ENCODE measurements at regions not wholly inside any gene's neighbourhood (a gene's known extent, or its start where the extent isn't known, plus 50 kb on each side); places are given as distances from the start of the nearest gene placed in this dataset.

- no peak overlapping the region for H3K4me3 ChIP-seq
- no peak for FAIRE-seq
- H3K4me1 ChIP-seq: no peaks in the 10 kb centered on the region
- intact Hi-C loops (cut with DNase I): no loop called here
- H3K27me3 ChIP-seq: no peaks in the 10 kb centered on the region
- no peak for ATAC-seq
- no peaks in the 10 kb centered on the region for H3K36me3 ChIP-seq
- no peaks in the 10 kb centered on the region for H3K9me3 ChIP-seq
- no peak for DNase-seq
- WGBS, 2 donors: 50% methylated on average over 3 of the region's 3 CpGs
- no peak overlapping the region for H3K27ac ChIP-seq
- TF ChIP-seq, protein P1, sequence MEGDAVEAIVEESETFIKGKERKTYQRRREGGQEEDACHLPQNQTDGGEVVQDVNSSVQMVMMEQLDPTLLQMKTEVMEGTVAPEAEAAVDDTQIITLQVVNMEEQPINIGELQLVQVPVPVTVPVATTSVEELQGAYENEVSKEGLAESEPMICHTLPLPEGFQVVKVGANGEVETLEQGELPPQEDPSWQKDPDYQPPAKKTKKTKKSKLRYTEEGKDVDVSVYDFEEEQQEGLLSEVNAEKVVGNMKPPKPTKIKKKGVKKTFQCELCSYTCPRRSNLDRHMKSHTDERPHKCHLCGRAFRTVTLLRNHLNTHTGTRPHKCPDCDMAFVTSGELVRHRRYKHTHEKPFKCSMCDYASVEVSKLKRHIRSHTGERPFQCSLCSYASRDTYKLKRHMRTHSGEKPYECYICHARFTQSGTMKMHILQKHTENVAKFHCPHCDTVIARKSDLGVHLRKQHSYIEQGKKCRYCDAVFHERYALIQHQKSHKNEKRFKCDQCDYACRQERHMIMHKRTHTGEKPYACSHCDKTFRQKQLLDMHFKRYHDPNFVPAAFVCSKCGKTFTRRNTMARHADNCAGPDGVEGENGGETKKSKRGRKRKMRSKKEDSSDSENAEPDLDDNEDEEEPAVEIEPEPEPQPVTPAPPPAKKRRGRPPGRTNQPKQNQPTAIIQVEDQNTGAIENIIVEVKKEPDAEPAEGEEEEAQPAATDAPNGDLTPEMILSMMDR (IDR thresholded peaks at IDR 0.05): no peak
These were observed 1152.0 kb downstream of the SORCS3 start for GRCh38 chr10:105793071-105793470.

GRCh38 chr10:105785721-105786120, 1144.6 kb downstream of the SORCS3 start:
- H3K9me3 ChIP-seq: no peaks in the 10 kb centered on the region
- H3K4me3 ChIP-seq: no peak overlapping the region
- H3K4me1 ChIP-seq: no peaks in the 10 kb centered on the region
- DNase-seq (no peak), FAIRE-seq (no peak), ATAC-seq (no peak)
- intact Hi-C loops (cut with DNase I): no loop called here
- H3K36me3 ChIP-seq: no peaks in the 10 kb centered on the region
- WGBS, 2 donors: 48 to 61% methylated on average over 3 of the region's 3 CpGs
- no peak overlapping the region for H3K27ac ChIP-seq
- no peaks in the 10 kb centered on the region for H3K27me3 ChIP-seq
- TF ChIP-seq, protein P1 (IDR thresholded peaks at IDR 0.05): no peak

DNA sequence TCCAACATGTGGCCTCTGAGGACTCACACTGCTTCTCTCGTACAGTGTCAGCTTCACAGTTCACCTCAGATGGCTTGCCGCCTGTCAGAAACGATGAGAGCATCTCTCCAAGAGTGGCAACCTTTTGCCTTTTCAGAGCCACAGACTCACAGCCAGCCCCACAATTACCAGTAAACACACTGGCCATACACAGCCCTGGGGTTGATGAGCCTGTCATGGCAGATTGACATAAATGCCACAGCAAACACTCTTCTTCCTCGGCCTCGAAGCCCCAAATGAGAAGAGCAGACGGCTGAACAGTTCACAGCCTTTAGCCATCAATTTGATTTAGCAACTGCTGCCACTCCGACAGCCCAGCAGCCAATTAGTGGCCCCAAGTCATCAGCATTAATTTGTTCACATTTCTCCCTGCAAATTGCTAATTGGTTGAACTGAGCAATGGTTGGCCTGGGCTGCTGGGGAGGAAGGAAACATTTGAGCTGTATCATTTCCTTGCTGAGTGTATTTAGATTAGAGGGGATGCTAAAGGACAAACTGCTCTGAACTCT, 1142.9 kb downstream of the SORCS3 start:
- no peaks in the 10 kb centered on the region for H3K27me3 ChIP-seq
- WGBS, 2 donors: 82 to 86% methylated on average over 7 of the region's 7 CpGs
- no peaks in the 10 kb centered on the region for H3K9me3 ChIP-seq
- intact Hi-C loops (cut with DNase I): no loop called here
- no peaks in the 10 kb centered on the region for H3K36me3 ChIP-seq
- no peak overlapping the region for H3K4me3 ChIP-seq
- H3K27ac ChIP-seq: no peak overlapping the region
- FAIRE-seq (no peak), ATAC-seq (no peak), DNase-seq (no peak)
- TF ChIP-seq, protein P1 (IDR thresholded peaks at IDR 0.05): no peak
- H3K4me1 ChIP-seq: no peaks in the 10 kb centered on the region

DNA sequence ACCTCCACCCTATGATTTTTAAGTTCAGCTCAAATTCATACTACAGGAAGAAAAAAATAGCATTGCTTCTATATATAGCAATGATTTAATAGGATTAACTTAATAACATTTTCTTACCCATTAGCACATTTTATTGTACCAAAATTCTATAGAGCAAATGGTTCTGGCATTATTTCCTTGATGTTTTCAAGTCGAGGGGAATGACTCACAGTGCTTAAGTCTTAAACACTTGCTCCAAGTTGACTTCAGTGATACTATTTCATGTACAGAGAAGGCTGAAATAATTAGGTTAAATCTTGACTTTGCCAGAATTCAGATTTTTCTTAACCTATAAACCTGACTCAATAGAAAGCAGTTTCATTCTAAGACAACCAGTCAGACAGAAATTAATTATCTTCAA, 1133.8 kb downstream of the SORCS3 start:
- FAIRE-seq (no peak), DNase-seq (no peak), ATAC-seq (no peak)
- intact Hi-C loops (cut with DNase I): no loop called here
- Histone ChIP-seq H3K27me3 (no peaks in the 10 kb centered on the region), H3K36me3 (no peaks in the 10 kb centered on the region), H3K4me1 (no peaks in the 10 kb centered on the region), H3K4me3 (no peak overlapping the region), H3K27ac (no peak overlapping the region), H3K9me3 (no peaks in the 10 kb centered on the region)
- WGBS, 2 donors: 61 to 67% methylated on average over 1 of the region's 1 CpG
- TF ChIP-seq, protein P1 (IDR thresholded peaks at IDR 0.05): no peak

DNA sequence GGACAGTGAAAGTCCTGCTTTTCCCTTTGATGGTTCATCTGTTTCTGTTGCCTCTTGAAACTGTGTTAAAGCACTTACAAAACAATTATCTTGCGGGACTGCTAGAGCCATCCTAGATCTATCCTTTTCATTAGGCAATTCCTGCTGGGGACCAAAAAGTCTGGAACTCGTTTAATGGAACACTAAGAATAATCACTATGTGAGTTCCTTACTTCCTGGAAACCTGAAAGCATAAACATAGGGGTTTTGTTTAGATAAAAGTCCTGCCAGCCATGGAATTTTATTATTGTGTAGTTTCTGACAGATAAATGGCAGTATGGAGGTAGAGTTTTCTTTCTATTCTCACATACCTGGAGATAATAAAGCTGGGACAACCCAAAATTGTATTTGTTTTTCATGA, 1133.3 kb downstream of the SORCS3 start:
- H3K9me3 ChIP-seq: no peaks in the 10 kb centered on the region
- intact Hi-C loops (cut with DNase I): no loop called here
- no peak overlapping the region for H3K4me3 ChIP-seq
- no peaks in the 10 kb centered on the region for H3K4me1 ChIP-seq
- H3K36me3 ChIP-seq: no peaks in the 10 kb centered on the region
- DNase-seq: no peak
- no peaks in the 10 kb centered on the region for H3K27me3 ChIP-seq
- no peak overlapping the region for H3K27ac ChIP-seq
- ATAC-seq: no peak
- FAIRE-seq: no peak
- TF ChIP-seq, protein P1 (IDR thresholded peaks at IDR 0.05): no peak
- 61 to 65% methylated on average over 2 of the region's 2 CpGs for WGBS, 2 donors
